ENCODE measurements at regions not wholly inside any gene's neighbourhood (a gene's known extent, or its start where the extent isn't known, plus 50 kb on each side); places are given as distances from the start of the nearest gene placed in this dataset.
"Not testable (repeated sequence)": the region's sequence is repeated elsewhere in the genome, so short reads cannot be mapped to it uniquely, and the experiment has no call there.

- no peak for DNase-seq (ENCODE audit: low spot score)
These were observed 236.0 kb upstream of the SPHKAP start for GRCh38 chr2:228417526-228417925.

GRCh38 chr2:228410061-228410460, 228.6 kb upstream of the SPHKAP start:
- DNase-seq (ENCODE audit: low spot score) = no peak

DNA sequence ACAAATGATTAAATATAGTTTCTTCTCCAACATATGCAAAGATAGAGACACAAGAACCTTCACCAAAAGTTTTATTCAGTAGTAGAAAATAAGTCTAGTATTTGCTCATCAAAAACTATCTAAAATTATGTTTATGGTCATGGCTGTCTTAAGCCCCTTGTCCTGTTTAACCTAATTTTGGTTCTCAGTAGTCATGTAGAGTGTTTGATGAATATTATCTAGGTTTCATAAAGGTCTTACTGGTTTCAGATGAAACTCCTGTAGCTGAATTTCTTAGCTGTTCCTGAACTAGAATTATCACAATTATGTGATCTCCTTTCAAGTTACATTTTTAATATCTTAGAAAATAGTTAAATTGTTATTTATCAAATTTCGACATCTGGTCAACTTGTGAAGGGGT, 228.0 kb upstream of the SPHKAP start:
- no peak for DNase-seq (ENCODE audit: low spot score)

DNA sequence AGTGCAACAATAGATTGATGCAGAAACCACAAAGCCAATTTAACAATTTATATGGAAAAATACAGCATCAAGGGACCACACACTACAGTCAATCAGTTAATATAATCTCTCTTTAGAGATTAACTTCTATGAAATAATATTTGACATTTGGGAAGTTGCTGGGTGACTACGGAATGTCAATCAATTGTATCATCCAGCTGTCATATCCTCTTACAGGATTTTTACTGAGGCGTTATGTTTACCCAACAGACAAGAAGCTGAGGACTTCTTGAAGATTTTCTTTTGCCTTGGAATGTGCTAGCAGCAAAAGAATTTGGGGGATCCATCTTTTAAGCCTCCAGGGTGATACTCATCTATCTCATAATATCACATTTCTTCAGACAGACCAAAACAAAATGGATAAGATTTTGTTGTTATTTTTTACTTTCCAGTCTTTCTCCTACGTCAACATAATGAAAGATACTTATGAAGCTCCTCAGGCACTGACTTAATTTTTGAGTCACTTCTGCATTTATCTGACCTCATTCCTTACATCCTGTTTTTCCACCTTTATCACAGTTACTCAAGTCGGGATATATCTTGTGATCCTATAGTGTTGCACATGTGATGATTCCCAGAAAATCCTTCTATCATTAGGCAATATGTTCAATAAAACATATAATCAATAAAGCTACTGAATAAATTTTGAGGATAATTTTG, 227.2 kb upstream of the SPHKAP start:
- no peak for DNase-seq (ENCODE audit: low spot score)

- DNase-seq (ENCODE audit: low spot score) = no peak
These were observed 226.3 kb upstream of the SPHKAP start for GRCh38 chr2:228407821-228408220.

- no peak for DNase-seq (ENCODE audit: low spot score)
These were observed 219.8 kb upstream of the SPHKAP start for GRCh38 chr2:228401065-228401912.

GRCh38 chr2:228387776-228388175, 206.3 kb upstream of the SPHKAP start:
- DNase-seq (ENCODE audit: low spot score) = no peak

- no peak for DNase-seq (ENCODE audit: low spot score)
These were observed 197.4 kb upstream of the SPHKAP start for GRCh38 chr2:228378696-228379425.

- no peak for DNase-seq (ENCODE audit: low spot score)
These were observed 196.7 kb upstream of the SPHKAP start for GRCh38 chr2:228378233-228378632.

- no peak for DNase-seq (ENCODE audit: low spot score)
These were observed 196.0 kb upstream of the SPHKAP start for GRCh38 chr2:228377533-228377932.

DNA sequence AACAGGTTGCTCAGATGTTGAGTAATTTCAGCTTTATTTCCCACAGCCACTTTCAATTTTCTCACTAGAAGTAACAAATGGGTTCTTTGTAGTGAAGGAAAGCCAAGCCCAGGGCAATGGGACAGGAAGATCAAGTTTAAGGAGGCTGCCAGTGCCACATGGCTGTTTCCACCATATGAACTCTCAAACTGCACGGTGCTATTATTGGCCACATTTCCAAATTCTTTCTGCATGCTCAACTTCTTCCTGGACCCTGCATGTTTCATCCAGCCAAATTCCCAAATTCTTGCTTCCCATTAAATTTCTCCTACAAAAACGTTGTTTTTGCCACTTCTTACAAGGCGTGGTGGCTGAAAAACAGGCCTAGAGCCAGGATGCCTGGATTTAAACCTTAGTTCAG, 193.3 kb upstream of the SPHKAP start:
- no peak for DNase-seq (ENCODE audit: low spot score)

DNA sequence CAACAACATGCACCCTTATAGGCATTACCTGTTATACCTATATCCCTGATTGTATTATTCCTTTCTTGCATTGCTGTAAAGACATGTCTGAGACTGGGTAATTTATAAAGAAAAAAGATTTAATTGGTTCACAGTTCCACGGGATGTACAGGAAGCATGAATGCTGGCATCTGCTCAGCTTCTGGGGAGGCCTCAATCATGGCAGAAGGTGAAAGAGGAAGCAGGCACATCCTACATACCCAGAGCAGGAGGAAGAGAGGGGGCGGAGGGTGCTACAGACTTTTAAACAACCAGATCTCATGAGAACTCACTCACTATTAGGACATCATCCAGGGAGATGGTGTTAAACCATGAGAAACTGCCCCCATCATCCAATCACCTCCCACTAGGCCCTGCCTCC, 191.7 kb upstream of the SPHKAP start:
- DNase-seq (ENCODE audit: low spot score) = no peak

DNA sequence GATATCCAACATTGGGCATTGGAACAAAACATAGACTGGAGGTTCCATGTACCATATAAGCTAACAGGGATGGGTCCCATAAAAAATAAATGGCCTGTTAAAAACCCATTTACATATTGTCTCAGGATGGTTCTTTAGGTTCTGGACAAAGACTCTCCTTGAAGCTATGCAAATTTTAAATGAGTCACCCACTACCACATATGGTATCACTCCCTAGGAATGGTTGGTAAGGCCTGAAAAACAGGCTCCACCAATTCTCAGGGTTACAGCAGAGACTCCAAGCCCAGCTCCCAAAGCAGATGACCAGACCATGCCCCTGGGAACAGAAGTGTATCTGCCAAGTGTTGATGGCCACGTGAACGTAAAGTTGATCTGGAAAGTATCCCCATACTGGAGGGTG, 190.7 kb upstream of the SPHKAP start:
- no peak for DNase-seq (ENCODE audit: low spot score)

DNA sequence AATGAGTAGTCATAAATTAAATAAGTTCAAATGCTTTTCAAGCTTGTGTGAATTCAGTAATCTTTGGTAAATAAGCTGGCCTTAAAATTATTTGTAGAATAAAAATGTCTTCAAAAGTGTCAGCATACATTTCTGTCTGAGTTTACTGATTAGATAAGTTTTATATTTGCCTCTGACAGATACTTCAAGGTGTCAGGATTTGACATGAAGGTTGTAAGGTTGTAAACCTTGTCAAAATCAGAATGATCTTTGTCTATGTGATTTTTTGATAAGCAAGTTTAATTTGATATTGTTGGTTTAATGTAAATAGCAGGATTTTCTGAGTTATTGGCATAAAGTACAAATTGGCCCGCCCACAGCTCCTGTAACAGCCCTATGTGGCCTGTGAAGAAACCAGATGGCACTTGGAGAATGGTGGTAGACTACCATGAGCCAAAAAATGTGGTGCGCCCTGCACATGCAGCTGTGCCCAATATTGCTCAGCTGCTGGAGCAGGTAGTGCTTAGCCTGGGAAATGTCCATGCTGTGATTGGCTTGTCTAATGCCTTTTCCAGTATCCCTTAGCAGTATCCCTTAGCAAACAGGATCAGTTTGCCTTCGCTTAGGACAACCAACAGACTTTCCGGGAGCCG, 188.0 kb upstream of the SPHKAP start:
- DNase-seq (ENCODE audit: low spot score) = no peak

- no peak for DNase-seq (ENCODE audit: low spot score)
These were observed 185.9 kb upstream of the SPHKAP start for GRCh38 chr2:228367356-228367755.

- DNase-seq (ENCODE audit: low spot score) = no peak
These were observed 178.0 kb upstream of the SPHKAP start for GRCh38 chr2:228359473-228359872.

DNA sequence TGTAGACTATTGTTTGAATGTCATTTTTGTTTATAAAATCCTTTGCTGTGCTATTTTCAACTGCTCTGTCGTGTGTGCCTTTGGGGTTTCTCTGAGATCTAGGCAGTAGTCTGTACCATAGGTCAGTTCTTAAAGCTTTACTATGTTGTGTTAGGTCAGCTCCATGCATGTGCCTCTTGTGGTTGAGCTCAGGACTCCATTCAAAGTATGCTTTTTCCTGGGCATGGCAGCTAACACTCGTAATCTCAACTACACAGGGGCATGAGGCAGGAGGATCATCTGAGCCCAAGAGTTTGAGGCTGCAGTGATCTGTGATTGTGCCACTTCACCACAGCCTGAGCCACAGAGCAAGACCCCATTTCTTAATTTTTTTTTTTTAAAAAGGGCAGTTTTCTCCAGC, 174.4 kb upstream of the SPHKAP start:
- DNase-seq (ENCODE audit: low spot score) = no peak

DNA sequence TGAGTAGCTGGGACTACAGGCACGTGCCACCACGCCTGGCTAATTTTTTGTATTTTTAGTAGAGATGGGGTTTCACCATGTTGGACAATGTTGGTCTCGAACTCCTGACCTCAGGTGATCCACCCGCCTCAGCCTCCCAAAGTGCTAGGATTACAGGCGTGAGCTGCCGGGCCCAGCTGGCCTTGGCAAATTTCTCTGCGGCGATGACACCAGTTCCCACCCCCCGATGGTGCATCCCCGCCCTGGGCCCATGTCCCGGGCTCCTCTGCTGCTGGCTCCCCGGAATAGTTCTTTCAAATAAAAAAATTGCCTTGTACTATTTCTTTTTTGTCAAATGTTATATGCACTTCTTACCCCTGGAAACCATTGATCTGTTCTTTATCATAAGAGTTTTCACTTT, 171.5 kb upstream of the SPHKAP start:
- not testable (repeated sequence) for DNase-seq (ENCODE audit: low spot score)

DNA sequence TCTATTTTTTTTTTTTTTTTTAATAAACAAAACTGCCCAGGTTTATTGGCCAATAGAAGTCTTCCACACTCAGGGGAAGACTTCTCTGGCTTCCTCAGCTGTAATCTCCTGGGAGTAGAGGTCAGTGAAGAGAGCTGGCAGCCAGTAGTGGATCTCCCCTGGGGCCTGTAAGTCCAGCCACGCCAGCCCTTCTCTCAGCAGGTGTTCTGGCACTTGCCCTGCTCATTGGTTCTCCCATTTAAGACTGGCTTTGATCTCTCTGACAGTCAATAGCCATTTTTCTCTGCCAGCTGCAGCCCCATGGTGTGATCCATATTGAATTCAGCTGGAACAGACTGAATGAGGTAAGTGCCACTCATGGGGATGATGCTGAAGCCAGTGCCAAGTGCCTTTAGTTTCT, 170.6 kb upstream of the SPHKAP start:
- DNase-seq (ENCODE audit: low spot score) = no peak

- DNase-seq (ENCODE audit: low spot score) = no peak
These were observed 167.1 kb upstream of the SPHKAP start for GRCh38 chr2:228348516-228349064.

GRCh38 chr2:228344531-228344930, 163.0 kb upstream of the SPHKAP start:
- DNase-seq (ENCODE audit: low spot score) = no peak

GRCh38 chr2:228339525-228339924, 158.0 kb upstream of the SPHKAP start:
- no peak for DNase-seq (ENCODE audit: low spot score)
